ENCODE measurements at regions not wholly inside any gene's neighbourhood (a gene's known extent, or its start where the extent isn't known, plus 50 kb on each side); places are given as distances from the start of the nearest gene placed in this dataset.

DNA sequence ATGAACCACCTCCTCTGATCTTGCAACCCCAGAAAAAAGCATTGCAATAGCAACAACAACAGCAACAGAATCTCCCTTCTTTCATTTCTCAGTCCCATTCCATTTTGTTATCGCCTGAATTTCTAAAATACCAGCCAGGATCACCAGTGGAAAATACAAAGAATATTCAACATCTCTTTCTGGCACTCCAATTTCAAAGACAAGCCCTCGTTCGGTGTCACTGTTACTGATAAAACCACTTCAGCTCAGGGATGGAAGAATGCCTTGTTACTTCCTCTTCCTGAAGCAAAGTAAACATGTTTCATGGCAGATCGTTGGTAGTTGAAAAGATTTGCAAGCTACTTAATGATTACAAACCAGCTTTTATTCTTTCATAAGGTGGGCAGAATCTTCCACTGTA, 94.0 kb upstream of the SPTLC3 start:
- no peak for DNase-seq (ENCODE audit: extremely low read depth, low read depth)
- H3K4me3 ChIP-seq (replicated peaks; ENCODE audit: low read depth, low read length): no peak overlapping the region
- TF ChIP-seq, protein P1, sequence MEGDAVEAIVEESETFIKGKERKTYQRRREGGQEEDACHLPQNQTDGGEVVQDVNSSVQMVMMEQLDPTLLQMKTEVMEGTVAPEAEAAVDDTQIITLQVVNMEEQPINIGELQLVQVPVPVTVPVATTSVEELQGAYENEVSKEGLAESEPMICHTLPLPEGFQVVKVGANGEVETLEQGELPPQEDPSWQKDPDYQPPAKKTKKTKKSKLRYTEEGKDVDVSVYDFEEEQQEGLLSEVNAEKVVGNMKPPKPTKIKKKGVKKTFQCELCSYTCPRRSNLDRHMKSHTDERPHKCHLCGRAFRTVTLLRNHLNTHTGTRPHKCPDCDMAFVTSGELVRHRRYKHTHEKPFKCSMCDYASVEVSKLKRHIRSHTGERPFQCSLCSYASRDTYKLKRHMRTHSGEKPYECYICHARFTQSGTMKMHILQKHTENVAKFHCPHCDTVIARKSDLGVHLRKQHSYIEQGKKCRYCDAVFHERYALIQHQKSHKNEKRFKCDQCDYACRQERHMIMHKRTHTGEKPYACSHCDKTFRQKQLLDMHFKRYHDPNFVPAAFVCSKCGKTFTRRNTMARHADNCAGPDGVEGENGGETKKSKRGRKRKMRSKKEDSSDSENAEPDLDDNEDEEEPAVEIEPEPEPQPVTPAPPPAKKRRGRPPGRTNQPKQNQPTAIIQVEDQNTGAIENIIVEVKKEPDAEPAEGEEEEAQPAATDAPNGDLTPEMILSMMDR (IDR thresholded peaks at IDR 0.05; ENCODE audit: low read depth, low read length, missing control alignments): no peak

DNA sequence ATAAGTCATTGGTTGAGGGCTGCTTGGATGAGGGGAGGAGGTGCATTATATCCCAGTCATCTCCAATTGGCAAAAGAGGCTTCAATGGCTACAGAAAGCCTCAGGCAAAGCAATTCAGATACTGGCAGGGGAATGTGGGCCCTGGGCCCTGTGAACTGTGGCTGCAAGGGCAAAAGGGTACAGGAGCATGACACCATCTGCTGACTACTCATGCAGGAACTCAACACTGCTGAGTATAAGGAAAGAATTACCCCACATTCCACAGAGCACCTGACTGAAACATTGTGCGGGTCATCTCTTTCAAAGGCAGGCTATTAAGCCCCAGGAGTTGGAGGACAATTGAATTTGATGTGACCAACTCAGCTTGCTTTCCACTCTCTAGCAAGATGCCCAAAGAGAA, 92.1 kb upstream of the SPTLC3 start:
- no peak overlapping the region for H3K4me3 ChIP-seq (replicated peaks; ENCODE audit: low read depth, low read length)
- TF ChIP-seq, protein P1 (IDR thresholded peaks at IDR 0.05; ENCODE audit: low read depth, low read length, missing control alignments): no peak
- no peak for DNase-seq (ENCODE audit: extremely low read depth, low read depth)

DNA sequence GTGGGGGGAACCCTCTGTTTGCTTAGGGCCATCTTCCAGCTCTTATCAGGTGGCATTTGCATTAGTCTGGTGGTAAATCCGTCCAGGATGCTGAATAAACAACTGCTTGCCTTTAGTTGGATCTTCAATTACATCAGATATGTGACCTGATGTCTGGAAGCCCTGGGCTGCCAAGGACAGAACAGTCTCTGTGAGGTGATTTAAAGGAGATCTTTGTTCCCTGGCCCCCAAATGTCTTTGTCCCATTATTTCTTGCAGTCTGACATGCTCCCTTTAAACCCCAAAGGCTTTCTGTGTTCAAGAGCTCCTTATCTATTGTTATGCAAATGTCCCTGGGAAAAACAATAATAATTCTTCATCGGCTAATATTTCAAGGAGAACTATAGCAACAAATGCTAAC, 84.6 kb upstream of the SPTLC3 start:
- no peak for DNase-seq (ENCODE audit: extremely low read depth, low read depth)
- TF ChIP-seq, protein P1 (IDR thresholded peaks at IDR 0.05; ENCODE audit: low read depth, low read length, missing control alignments): no peak
- no peak overlapping the region for H3K4me3 ChIP-seq (replicated peaks; ENCODE audit: low read depth, low read length)

DNA sequence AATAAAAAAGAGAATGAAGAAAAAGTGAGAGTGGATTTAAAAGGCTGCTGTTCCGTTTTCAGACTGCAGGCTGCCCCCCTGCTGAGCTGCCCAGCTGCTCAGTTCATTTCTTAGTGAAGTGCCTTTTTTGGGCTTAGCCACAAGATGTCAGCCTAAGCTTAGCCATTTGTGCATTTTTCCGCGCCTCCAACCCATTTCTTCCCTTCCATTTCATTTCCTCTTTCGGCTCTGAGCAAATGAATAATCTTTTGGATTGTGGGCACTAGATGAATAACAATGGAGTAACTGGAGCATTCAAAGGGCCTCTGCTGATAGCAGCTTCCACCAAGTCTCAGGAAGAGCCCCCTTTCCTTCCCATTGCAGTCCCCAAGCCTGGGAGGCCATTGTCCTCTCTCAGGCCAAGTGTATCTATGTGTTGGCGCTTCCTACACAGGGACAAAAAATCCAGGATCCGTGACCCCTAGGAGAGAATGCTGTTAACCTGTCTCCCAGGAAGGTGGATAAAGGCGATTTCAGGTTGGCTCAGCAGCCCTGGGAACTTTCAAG, 83.5 kb upstream of the SPTLC3 start:
- peak; percentile 57 for DNase-seq (ENCODE audit: extremely low read depth, low read depth)
- TF ChIP-seq, protein P1 (IDR thresholded peaks at IDR 0.05; ENCODE audit: low read depth, low read length, missing control alignments): peak; percentile 79
- H3K4me3 ChIP-seq (replicated peaks; ENCODE audit: low read depth, low read length): no peak overlapping the region

DNA sequence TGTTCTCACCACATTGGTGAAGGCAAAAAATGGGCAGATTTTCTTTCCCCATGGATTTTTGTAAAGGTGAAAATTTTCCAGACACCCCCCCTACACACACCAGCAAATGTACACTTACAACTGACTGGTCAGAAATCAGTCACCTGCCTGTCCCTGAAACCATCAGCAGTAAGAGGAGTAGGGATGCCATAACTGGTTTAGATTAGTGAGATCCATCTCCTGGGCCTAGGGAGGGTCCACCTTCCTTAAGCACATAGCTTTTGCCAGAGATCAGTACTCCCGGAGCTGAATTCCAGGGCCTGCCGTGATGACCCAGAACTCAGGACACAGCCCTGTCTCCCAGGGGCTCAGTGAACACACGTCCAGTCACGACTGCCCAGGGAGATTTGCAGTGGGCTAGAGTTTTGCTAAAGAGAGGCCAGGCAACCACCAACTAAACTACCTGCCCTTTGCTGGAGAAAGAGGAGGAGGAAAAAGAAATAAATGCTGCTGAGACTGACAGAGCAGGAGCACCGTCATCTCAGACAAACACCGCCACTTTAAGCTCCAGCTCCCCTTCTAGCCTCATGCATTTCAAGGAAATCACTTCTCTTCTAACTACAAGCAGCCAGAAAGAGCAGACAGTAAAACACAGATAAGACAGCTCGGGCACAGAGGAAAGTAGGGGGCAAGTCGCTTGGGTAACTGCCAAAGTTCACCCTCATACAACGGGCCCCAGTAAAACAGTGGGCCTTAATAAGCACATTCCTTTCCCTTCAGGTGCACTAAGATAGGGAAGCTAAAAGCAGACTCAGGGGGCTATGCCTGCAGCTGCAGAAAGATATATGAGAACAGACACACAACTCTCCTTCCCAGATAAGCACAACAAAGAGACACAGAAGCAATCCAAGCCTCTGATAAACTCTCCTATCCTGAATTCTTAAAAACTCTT, 82.6 kb upstream of the SPTLC3 start:
- TF ChIP-seq, protein P1 (IDR thresholded peaks at IDR 0.05; ENCODE audit: low read depth, low read length, missing control alignments): no peak
- no peak overlapping the region for H3K4me3 ChIP-seq (replicated peaks; ENCODE audit: low read depth, low read length)
- DNase-seq (ENCODE audit: extremely low read depth, low read depth): no peak

DNA sequence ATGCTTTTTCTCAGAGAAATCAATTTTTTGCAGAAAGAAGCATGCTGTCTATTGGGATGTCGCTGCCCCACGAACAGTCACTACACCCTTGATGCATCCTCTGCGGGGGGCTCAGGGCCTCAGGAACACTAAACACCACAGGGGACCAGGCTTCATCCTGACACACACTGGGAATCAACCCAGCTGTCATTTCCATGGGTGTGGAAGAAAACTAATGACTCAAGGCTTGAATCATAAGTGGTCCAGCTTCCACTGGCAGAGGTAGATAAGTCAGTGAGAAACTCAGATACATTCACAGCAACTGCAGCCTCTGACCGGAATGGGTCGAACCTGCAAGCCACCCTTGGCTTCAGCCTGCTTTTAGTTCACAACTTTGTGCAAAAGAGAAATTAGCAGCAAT, 81.3 kb upstream of the SPTLC3 start:
- DNase-seq (ENCODE audit: extremely low read depth, low read depth): no peak
- no peak overlapping the region for H3K4me3 ChIP-seq (replicated peaks; ENCODE audit: low read depth, low read length)
- TF ChIP-seq, protein P1 (IDR thresholded peaks at IDR 0.05; ENCODE audit: low read depth, low read length, missing control alignments): no peak
